Spleen (tissue), 11 donors: ENCODE measurements at regions not wholly inside any gene's neighbourhood (a gene's known extent, or its start where the extent isn't known, plus 50 kb on each side); places are given as distances from the start of the nearest gene placed in this dataset.

Experiments used
- DNase-seq: peaks from one replicate; pipeline ENCODE4 v3.0.0-alpha.2; 2020
- H3K27ac ChIP-seq, 8 donors: fragments of 200-600 bp; sonication (generic) in 7 of 8; 1 replicate in 4 of 8; 2 replicates in 4 of 8; pipeline versions ENCODE4 v1.5.0 to v1.8.0; 2016 to 2021; ENCODE audit warnings: inconsistent platforms in 4 of 8, mild to moderate bottlenecking in 4 of 8, moderate library complexity in 1 of 8
- H3K27me3 ChIP-seq, 7 donors: fragments of 200-600 bp; sonication (generic) in 6 of 7; replicated peaks in 1 of 7; 1 replicate in 4 of 7; 2 replicates in 3 of 7; pipeline versions ENCODE4 v1.5.0 to v1.8.0; 2016 to 2021; ENCODE audit warnings: inconsistent platforms in 3 of 7, mild to moderate bottlenecking in 1 of 7
- H3K36me3 ChIP-seq, 6 donors: fragments of 200-600 bp; sonication (generic) in 5 of 6; 1 replicate in 4 of 6; 2 replicates in 2 of 6; pipeline versions ENCODE4 v1.5.0 to v1.8.0; 2016 to 2021; ENCODE audit warnings: inconsistent platforms in 2 of 6
- H3K4me1 ChIP-seq, 6 donors: fragments of 200-600 bp; sonication (generic) in 5 of 6; 1 replicate in 3 of 6; 2 replicates in 3 of 6; pipeline versions ENCODE4 v1.5.0 to v1.8.0; 2016 to 2021; ENCODE audit warnings: inconsistent platforms in 3 of 6
- H3K4me3 ChIP-seq, 8 donors: fragments of 200-600 bp; sonication (generic) in 7 of 8; 1 replicate in 4 of 8; 2 replicates in 4 of 8; pipeline versions ENCODE4 v1.5.0 to v1.8.0; 2016 to 2021; ENCODE audit warnings: inconsistent platforms in 4 of 8, mild to moderate bottlenecking in 4 of 8, moderate library complexity in 2 of 8
- H3K9me3 ChIP-seq, 8 donors: fragments of 200-600 bp; sonication (generic) in 7 of 8; 1 replicate in 4 of 8; 2 replicates in 4 of 8; pipeline versions ENCODE4 v1.5.0 to v1.8.0; 2016 to 2021; ENCODE audit warnings: inconsistent platforms in 4 of 8
- POLR2A ChIP-seq, 3 donors: fragments of 450-650 bp; IDR thresholded peaks; one replicate each; pipeline ENCODE4 v1.5.1; 2017; ENCODE audit warnings: antibody characterized with exemption in 3 of 3, mild to moderate bottlenecking in 1 of 3
- POLR2AphosphoS5 ChIP-seq, 3 donors: sonication (generic); formaldehyde crosslinking; IDR thresholded peaks; one replicate each; pipeline ENCODE4 v1.5.1; 2017; ENCODE audit warnings: antibody characterized with exemption in 3 of 3
- WGBS, 5 donors: extraction: QIAGEN DNeasy Blood & Tissue Kit in 3 of 5; methylation state at CpG; one replicate each; pipeline versions ENCODE4 v1.1.5 to v1.1.7; 2013 to 2018; 5-methylcytosine and 5-hydroxymethylcytosine counted together
- intact Hi-C: fragments of 100-400 bp; cut with DNase I; formaldehyde crosslinking; loops from one replicate; pipeline ENCODE4 v1.15.0; 2023; ENCODE audit warnings: low total_unique reads
- TF ChIP-seq, protein P1 (sequence below), 11 experiments: fragments of 200-600 bp in 7 of 11; fragments of 450-650 bp in 4 of 11; sonication (generic) in 4 of 11; IDR thresholded peaks in 8 of 11; conservative IDR thresholded peaks in 3 of 11; 1 replicate in 7 of 11; 2 replicates in 4 of 11; pipeline versions ENCODE4 v1.4.0 to v1.8.0; 2016 to 2021; ENCODE audit warnings: antibody characterized with exemption in 11 of 11, inconsistent platforms in 4 of 11, mild to moderate bottlenecking in 1 of 11
- donor health status: healthy with polysubstance abuse.
- donor health status: DM: no; HTN: no; CAD: no; lungs with moderate emphysema.
- donor health status: DM: no; HTN: no; CAD: no.
- donor health status: Bipolar disorder and iron deficiency.
- donor health status: healthy.
- donor health status: DM: no; HTN: no; CAD: no.
- donor health status: DM: yes; HTN: yes; CAD: no.

GRCh38 chr2:80725001-80725400 is 420.4 kb upstream of the LRRTM1 start:
- DNase-seq = no peak
- H3K36me3 ChIP-seq = no peaks in the 10 kb centered on the region
- 42 to 71% (median 54%) methylated on average over 1 of the region's 1 CpG for WGBS, 5 donors
- no peak overlapping the region for H3K27ac ChIP-seq
- H3K9me3 ChIP-seq = peaks cover 0 to 35% (median 19%) of the 10 kb centered on the region in 8 donors
- no peaks in the 10 kb centered on the region for H3K4me1 ChIP-seq
- TF ChIP-seq POLR2AphosphoS5 (IDR thresholded peaks at IDR 0.05) (no peak), POLR2A (IDR thresholded peaks at IDR 0.05) (no peak)
- TF ChIP-seq, protein P1, sequence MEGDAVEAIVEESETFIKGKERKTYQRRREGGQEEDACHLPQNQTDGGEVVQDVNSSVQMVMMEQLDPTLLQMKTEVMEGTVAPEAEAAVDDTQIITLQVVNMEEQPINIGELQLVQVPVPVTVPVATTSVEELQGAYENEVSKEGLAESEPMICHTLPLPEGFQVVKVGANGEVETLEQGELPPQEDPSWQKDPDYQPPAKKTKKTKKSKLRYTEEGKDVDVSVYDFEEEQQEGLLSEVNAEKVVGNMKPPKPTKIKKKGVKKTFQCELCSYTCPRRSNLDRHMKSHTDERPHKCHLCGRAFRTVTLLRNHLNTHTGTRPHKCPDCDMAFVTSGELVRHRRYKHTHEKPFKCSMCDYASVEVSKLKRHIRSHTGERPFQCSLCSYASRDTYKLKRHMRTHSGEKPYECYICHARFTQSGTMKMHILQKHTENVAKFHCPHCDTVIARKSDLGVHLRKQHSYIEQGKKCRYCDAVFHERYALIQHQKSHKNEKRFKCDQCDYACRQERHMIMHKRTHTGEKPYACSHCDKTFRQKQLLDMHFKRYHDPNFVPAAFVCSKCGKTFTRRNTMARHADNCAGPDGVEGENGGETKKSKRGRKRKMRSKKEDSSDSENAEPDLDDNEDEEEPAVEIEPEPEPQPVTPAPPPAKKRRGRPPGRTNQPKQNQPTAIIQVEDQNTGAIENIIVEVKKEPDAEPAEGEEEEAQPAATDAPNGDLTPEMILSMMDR (IDR thresholded peaks at IDR 0.05 in 8 of 11, conservative IDR thresholded peaks at IDR 0.05 in 3 of 11) = no peak
- intact Hi-C loops = no loop called here
- H3K4me3 ChIP-seq = no peak overlapping the region
- no peaks in the 10 kb centered on the region for H3K27me3 ChIP-seq

DNA sequence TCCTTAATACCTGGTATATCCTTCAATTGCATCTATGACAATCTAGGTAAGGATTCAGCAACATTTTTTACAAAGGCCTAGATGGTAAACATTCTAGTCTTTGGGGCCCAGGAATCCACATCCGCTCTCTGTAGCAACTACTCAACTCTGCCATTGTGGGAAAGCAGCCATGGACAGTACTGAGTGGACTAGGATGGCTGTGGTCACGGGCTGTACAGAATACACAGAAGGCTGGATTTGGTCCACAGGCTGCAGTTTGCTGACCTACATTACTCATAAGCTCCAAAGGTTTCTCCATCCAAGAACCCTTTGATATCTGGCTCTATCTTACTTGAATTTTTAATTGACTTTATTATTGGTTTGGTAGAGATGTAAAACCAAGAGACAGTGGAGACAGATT is 418.3 kb upstream of the LRRTM1 start:
- DNase-seq = no peak
- Histone ChIP-seq H3K27ac (no peak overlapping the region), H3K4me3 (no peak overlapping the region), H3K9me3 (peaks cover 0 to 25% (median 8%) of the 10 kb centered on the region in 8 donors), H3K36me3 (no peaks in the 10 kb centered on the region), H3K27me3 (no peaks in the 10 kb centered on the region), H3K4me1 (no peaks in the 10 kb centered on the region)
- TF ChIP-seq, protein P1 (IDR thresholded peaks at IDR 0.05 in 8 of 11, conservative IDR thresholded peaks at IDR 0.05 in 3 of 11) = no peak
- WGBS, 5 donors = 77 to 89% (median 83%) methylated on average over 2 of the region's 2 CpGs
- intact Hi-C loops = no loop called here

DNA sequence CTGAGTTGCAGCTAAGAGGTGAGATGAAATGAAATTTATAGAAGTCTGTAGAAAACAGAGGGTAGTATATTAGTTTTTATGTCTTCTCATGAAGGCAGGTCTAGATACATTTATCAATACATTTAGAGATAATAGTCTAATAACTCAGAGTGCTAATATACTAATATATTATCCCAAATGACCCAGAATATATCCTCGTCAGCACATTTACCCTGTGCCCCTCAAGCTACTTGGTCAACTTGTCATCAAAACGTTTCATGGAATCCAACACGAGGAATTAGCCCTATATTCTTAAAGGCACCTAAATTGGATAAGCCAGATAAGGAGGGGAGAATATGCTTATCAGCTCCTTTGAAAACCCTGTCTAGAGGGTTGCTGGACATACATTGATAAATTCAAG is 415.1 kb upstream of the LRRTM1 start:
- 71 to 90% (median 81%) methylated on average over 3 of the region's 3 CpGs for WGBS, 5 donors
- no peaks in the 10 kb centered on the region for H3K27me3 ChIP-seq
- no peak overlapping the region for H3K27ac ChIP-seq
- no peak for DNase-seq
- peaks cover 0 to 15% (median 4%) of the 10 kb centered on the region in 8 donors for H3K9me3 ChIP-seq
- TF ChIP-seq POLR2AphosphoS5 (IDR thresholded peaks at IDR 0.05) = no peak
- TF ChIP-seq POLR2A (IDR thresholded peaks at IDR 0.05) = no peak
- TF ChIP-seq, protein P1 (IDR thresholded peaks at IDR 0.05 in 8 of 11, conservative IDR thresholded peaks at IDR 0.05 in 3 of 11) = no peak
- intact Hi-C loops = no loop called here
- H3K4me1 ChIP-seq = no peaks in the 10 kb centered on the region
- H3K4me3 ChIP-seq = no peak overlapping the region
- no peaks in the 10 kb centered on the region for H3K36me3 ChIP-seq

DNA sequence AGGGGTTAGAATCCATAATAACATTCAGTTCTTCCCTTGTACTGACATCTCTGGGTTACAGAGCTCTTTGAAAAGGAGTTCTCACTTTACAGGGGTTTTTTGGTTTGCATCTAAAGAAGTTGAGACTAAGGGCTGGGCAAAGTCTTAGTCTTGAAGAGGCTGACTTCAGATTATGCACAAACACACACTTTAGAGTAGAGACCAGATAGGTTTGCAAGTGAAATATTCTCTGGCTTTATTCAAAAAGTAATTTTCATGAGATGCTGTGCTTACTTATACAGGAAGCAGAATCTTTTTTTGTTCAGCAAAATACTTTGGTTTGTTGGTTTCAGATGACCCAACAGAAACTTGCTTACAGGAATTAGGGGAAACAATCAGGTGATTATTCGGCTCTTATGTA is 410.9 kb upstream of the LRRTM1 start:
- peaks cover 0 to 11% (median 2%) of the 10 kb centered on the region in 8 donors for H3K9me3 ChIP-seq
- no peak for DNase-seq
- WGBS, 5 donors = 66 to 78% (median 70%) methylated on average over 1 of the region's 1 CpG
- H3K36me3 ChIP-seq = no peaks in the 10 kb centered on the region
- no peaks in the 10 kb centered on the region for H3K27me3 ChIP-seq
- H3K4me1 ChIP-seq = no peaks in the 10 kb centered on the region
- TF ChIP-seq POLR2AphosphoS5 (IDR thresholded peaks at IDR 0.05) (no peak), POLR2A (IDR thresholded peaks at IDR 0.05) (no peak)
- TF ChIP-seq, protein P1 (IDR thresholded peaks at IDR 0.05 in 8 of 11, conservative IDR thresholded peaks at IDR 0.05 in 3 of 11) = no peak
- H3K4me3 ChIP-seq = no peak overlapping the region
- intact Hi-C loops = no loop called here
- H3K27ac ChIP-seq = no peak overlapping the region
